ENCODE measurements at regions not wholly inside any gene's neighbourhood (a gene's known extent, or its start where the extent isn't known, plus 50 kb on each side); places are given as distances from the start of the nearest gene placed in this dataset.

GRCh38 chr1:187762118-187762517, 933.4 kb downstream of the PLA2G4A start:
- WGBS, 2 donors = 57 to 63% methylated on average over 5 of the region's 5 CpGs
- no peak for DNase-seq
- no peaks in the 10 kb centered on the region for H3K36me3 ChIP-seq
- TF ChIP-seq POLR2A (IDR thresholded peaks at IDR 0.05) (no peak), CTCF (IDR thresholded peaks at IDR 0.05) (no peak)
- no peak overlapping the region for H3K27ac ChIP-seq
- H3K27me3 ChIP-seq = no peaks in the 10 kb centered on the region
- no peaks in the 10 kb centered on the region for H3K4me1 ChIP-seq
- intact Hi-C loops (cut with DNase I) = no loop called here
- no peak overlapping the region for H3K4me3 ChIP-seq (replicated peaks in 1 of 3)
- no peaks in the 10 kb centered on the region for H3K9me3 ChIP-seq

DNA sequence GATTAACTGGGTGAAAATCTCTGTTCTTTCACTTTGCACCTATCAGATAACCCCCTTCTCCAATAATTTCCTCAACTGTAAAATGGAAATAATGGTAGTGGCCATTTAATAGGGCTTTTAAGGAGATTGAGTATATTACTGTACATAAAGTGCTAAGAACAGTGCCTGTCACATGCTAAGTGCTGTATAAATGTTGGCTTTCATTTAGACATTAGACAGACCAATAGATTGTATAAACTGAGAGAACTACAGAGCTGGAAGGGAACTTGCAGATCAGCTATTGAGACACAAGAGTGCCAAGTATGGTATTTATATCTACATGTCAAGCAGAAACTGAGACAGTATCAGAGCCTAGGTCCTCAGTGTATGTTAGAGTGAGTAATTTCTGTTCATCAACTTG, 934.7 kb downstream of the PLA2G4A start:
- H3K27ac ChIP-seq = no peak overlapping the region
- intact Hi-C loops (cut with DNase I) = no loop called here
- H3K36me3 ChIP-seq = no peaks in the 10 kb centered on the region
- no peaks in the 10 kb centered on the region for H3K27me3 ChIP-seq
- H3K9me3 ChIP-seq = no peaks in the 10 kb centered on the region
- no peak for DNase-seq
- no peaks in the 10 kb centered on the region for H3K4me1 ChIP-seq
- no peak overlapping the region for H3K4me3 ChIP-seq (replicated peaks in 1 of 3)
- TF ChIP-seq POLR2A (IDR thresholded peaks at IDR 0.05) = no peak
- TF ChIP-seq CTCF (IDR thresholded peaks at IDR 0.05) = no peak

- H3K27me3 ChIP-seq = no peaks in the 10 kb centered on the region
- no peaks in the 10 kb centered on the region for H3K9me3 ChIP-seq
- no peak overlapping the region for H3K4me3 ChIP-seq (replicated peaks in 1 of 3)
- H3K36me3 ChIP-seq = no peaks in the 10 kb centered on the region
- no peak overlapping the region for H3K27ac ChIP-seq
- intact Hi-C loops (cut with DNase I) = no loop called here
- H3K4me1 ChIP-seq = no peaks in the 10 kb centered on the region
- WGBS, 2 donors = 63 to 87% methylated on average over 4 of the region's 4 CpGs
- no peak for DNase-seq
- TF ChIP-seq CTCF (IDR thresholded peaks at IDR 0.05) (no peak), POLR2A (IDR thresholded peaks at IDR 0.05) (no peak)
These were observed 935.2 kb downstream of the PLA2G4A start for GRCh38 chr1:187763976-187764375.

GRCh38 chr1:187771396-187771795, 942.6 kb downstream of the PLA2G4A start:
- Histone ChIP-seq H3K4me1 (no peaks in the 10 kb centered on the region), H3K27ac (no peak overlapping the region), H3K36me3 (no peaks in the 10 kb centered on the region), H3K9me3 (no peaks in the 10 kb centered on the region), H3K27me3 (no peaks in the 10 kb centered on the region), H3K4me3 (replicated peaks in 1 of 3) (no peak overlapping the region)
- TF ChIP-seq POLR2A (IDR thresholded peaks at IDR 0.05) = no peak
- TF ChIP-seq CTCF (IDR thresholded peaks at IDR 0.05) = no peak
- 78 to 85% methylated on average over 2 of the region's 2 CpGs for WGBS, 2 donors
- intact Hi-C loops (cut with DNase I) = no loop called here
- DNase-seq = no peak

DNA sequence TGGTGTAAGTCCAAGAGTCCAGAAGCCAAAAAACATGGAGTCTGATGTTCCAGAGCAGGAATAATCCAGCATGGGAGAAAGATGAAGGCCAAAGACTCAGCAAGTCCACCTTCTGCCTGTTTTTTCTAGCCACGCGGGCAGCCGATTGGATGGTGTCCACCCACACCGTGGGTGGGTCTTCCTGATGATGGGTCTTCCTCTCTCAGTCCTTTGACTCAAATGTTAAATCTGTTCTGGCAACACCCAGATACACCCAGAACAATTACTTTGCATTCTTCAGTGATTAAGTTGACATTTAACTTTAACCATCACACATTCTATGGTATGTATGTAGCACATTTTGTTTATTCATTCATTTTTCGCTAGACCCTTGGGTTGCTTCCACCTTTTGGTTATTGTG, 944.4 kb downstream of the PLA2G4A start:
- TF ChIP-seq CTCF (IDR thresholded peaks at IDR 0.05) = no peak
- TF ChIP-seq POLR2A (IDR thresholded peaks at IDR 0.05) = no peak
- Histone ChIP-seq H3K36me3 (no peaks in the 10 kb centered on the region), H3K27me3 (no peaks in the 10 kb centered on the region), H3K4me3 (replicated peaks in 1 of 3) (no peak overlapping the region), H3K27ac (no peak overlapping the region), H3K4me1 (no peaks in the 10 kb centered on the region), H3K9me3 (no peaks in the 10 kb centered on the region)
- DNase-seq = no peak
- intact Hi-C loops (cut with DNase I) = no loop called here
- WGBS, 2 donors = 82 to 85% methylated on average over 5 of the region's 5 CpGs
